DMS153 (cell line): ENCODE measurements at regions not wholly inside any gene's neighbourhood (a gene's known extent, or its start where the extent isn't known, plus 50 kb on each side); places are given as distances from the start of the nearest gene placed in this dataset.

Source experiments
- DNase-seq: peaks from one replicate; lab custom pipeline; 2025; lab: John Stamatoyannopoulos, UW

DNA sequence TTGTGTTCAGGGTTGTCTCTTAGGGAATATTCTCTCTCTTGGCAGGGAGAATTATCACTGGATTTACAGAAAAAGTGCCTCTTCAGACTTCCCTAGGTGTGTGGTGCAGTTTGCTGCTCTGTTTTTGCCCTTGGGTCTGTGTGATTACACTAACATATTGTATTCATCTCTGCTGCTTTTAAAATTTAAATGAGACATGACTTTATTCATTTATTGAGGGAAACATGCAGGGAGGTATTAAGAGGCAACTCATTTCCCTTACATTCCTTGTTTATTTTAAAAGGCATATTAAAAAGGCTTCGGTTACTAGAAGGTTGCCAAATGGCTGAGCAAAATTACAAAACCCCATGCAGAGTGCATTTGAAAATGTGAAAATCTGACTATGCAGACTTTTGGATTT, 135.1 kb upstream of the GEMIN8 start:
- DNase-seq, result no peak

DNA sequence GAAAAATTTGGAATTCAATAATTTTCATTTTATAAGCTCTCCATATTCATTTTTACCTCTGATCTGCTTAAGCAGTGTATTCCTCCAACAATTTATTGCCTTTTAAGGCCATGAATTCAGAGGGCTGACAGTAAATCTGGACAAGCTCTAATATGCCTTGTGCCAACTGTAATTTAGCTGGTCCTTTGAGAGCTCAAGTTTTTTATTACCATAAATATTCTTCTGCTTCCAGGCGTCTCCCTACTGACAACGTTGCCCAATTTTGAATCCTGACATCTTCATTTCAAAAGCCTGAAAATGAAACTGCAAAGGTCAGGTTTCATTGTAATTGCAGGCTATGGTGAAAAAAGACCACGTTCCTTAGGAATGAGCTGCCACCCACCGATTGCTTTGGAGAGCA, 95.8 kb upstream of the GEMIN8 start:
- DNase-seq, result no peak

DNA sequence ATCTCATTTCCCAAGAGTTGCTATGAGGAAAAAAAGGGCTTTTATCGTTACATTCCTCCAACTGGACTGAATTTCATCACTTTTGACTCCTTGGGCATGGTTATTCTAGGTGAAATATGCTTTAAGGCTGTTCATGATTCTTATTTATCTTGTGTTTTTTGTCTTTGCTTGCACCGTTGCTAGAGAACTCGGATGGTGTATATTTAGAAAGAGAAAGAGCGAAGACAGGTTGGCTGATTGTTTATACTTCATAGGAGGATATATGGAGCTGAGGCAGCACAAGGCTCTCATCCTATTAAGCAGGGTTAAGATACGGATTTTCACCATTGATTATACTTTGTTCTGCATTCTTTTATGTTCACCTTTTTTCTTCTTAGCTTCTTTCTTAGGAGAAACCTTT, 94.9 kb upstream of the GEMIN8 start:
- DNase-seq, result no peak

DNA sequence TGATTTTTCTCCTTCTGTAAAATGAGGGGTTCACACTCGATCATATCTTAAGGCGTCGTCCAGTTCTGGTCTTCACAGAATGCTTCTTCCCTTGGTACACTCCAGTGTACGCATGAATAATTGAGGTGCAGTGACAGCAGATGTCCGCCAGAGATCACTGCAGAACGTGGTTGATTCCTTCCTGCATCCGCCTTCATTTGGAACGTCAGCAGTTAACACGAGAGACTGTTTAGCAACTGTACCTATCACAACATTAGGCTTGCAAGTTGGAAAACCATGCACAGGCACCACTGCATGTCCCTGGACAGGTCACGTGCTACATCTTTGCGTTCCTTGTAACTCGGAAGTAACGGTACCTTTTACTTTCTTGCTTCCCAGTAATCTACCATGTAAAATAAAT, 66.0 kb upstream of the GEMIN8 start:
- no peak for DNase-seq

DNA sequence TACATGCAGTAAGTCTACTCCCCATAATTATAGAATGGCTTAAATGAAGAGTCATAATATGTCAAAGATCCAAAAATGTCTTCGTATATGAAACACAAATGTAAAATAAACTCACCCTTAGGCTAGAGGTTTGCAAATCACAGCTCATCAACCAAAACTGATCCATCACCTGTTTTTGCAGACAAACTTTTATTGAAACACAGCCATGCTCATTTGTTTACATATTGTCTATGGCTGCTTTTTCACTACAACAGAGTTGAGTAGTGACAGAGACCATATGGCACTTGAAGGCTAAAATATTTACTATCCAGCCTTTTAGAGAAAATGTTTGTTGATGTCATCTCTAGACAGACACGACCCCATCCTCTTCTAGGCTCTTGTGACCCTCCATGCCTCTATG, 64.5 kb upstream of the GEMIN8 start:
- no peak for DNase-seq

DNA sequence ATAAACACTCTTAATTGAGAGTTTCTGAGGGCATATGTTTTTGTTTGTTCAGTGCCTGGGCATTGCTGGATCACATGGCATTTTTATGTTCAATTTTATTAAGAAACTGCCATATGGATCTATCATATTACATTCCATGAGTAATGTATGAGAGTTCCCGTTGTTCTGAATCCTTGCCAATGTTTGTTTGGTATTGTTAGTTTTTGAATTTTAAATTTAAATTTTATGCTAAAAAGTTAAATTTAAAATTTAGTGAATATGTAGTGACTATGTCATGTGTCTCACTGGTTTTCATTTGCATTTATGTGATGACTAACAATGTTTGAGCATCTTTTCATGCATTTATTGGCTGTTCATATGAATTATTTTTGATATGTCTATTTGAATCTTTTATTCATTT, 54.8 kb upstream of the GEMIN8 start:
- no peak for DNase-seq

DNA sequence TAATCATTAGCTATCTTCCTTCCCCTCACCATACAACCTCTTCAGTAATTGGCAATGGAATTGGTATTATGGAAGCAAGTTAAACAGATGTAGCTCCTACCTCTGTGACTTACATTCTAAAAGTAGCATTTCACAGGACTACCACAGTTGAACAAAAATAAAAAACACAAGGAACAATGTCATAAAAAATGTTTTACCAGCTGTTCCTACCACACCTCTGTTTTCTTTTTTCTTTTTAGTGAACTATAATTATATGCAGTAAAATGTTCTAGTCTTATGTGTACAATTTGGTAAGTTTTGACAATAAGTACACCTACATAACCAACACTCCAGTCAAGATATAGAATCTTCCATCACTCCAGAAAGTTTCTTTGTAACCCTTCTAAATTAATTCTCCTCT, 54.1 kb upstream of the GEMIN8 start:
- no peak for DNase-seq

DNA sequence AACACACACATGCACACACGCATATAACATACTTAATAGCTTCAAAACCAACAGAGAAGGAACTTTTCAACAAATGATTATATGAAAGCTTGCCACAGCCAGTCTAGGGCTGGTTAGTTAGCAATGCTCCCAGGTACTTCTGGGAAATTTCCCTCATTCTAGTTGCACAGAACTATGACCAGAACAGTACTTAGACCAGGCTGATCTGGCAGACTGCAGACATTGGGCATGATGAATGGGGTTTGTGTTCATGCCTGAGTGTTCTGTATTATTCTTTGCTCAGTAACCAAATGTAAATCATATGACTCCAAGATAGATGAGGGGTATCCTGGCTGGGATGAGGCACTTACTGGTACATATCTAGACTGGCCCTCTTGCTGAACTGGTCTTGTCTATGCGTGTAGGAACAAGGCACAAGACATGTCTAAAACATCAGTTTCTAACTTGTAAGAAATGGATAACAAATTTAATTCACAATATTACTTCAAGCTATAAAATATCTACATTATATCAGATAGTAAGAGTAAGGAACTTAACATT, 50.3 kb upstream of the GEMIN8 start:
- no peak for DNase-seq
